HG02678 (cell line): ENCODE measurements at regions not wholly inside any gene's neighbourhood (a gene's known extent, or its start where the extent isn't known, plus 50 kb on each side); places are given as distances from the start of the nearest gene placed in this dataset.
A peak's percentile ranks its signal among the peaks of the same experiment; 100 is the strongest.
"Not testable (repeated sequence)": the region's sequence is repeated elsewhere in the genome, so short reads cannot be mapped to it uniquely, and the experiment has no call there.

ENCODE experiments used
- ATAC-seq: cut with Tn5 transposase; IDR thresholded peaks from one replicate; pipeline ENCODE4 v1.9.1; 2021; ENCODE audit warnings: mild to moderate bottlenecking, moderate library complexity; ENCODE audit not compliant: unreplicated experiment

DNA sequence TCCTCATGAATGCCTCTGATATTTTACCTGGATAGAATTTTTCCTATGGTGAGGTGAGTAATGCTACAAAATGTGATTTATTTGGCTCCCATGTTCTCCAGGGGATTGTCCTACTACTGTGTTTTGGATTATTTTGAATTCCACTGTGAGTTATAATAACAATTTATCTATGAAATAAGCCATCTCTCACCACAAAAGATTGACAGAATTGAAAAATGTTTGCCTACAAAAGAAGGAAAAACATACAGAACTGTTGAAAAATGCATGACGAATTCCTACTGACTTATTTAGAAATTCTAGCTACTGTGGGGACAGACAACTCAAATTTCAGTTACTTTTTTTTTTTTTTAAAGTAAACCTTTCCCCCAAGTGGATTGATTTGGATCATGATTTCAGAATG lies 463.7 kb upstream of the GRIN3A start:
- ATAC-seq, result no peak

DNA sequence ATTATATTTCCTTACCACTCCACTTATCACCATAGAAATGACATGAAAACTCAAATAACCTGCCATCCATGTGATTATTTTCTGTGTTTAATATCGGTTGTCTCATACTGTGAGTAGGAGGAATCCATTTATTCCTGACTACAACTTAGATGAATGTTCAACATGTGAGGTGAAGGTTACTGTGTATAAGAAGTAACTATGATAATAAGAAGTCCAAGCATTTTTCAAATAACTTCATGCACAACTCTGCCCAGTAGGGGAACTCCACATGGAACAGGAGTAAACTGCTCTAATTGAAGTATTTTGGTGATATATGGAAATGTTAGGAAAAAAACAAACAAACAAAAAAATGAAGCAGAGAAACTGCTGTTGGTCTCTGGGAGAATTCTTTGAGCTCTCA lies 447.5 kb upstream of the GRIN3A start:
- ATAC-seq, result no peak

- ATAC-seq, result no peak
Measured at GRCh38 chr9:102185371-102185770, 446.9 kb upstream of the GRIN3A start.

- ATAC-seq, result no peak
Measured at GRCh38 chr9:102178811-102179210, 440.4 kb upstream of the GRIN3A start.

- ATAC-seq, result not testable (repeated sequence)
Measured at GRCh38 chr9:102174202-102174601, 435.8 kb upstream of the GRIN3A start.

DNA sequence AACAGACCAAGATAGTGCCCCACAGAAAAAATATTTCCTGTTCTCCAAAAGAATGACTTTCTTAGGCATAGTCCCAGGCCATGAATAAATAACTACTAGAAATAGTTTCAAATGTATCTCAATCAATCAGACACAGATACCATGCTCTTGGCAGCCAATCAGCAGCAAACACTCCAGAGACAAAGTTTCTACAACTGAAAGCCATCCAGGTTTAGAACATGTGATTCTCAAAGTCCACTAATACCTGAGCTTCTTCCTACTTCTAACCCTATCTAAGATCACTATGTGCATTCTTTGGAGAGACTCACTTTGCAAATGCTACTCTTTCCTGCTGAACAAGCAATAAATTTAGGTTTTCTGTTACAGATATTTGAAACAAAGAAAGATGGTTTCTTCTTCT lies 425.8 kb upstream of the GRIN3A start:
- ATAC-seq, result no peak

DNA sequence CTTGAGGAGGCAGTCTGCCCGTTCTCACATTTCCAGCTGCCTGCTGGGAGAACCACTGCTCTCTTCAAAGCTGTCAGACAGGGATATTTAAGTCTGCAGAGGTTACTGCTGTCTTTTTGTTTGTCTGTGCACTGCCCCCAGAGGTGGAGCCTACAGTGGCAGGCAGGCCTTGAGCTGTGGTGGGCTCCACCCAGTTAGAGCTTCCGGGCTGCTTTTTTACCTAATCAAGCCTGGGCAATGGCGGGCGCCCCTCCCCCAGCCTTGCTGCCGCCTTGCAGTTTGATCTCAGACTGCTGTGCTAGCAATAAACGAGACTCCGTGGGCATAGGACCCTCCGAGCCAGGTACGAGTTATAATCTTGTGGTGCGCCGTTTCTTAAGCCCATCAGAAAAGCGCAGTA lies 414.6 kb upstream of the GRIN3A start:
- not testable (repeated sequence) for ATAC-seq

DNA sequence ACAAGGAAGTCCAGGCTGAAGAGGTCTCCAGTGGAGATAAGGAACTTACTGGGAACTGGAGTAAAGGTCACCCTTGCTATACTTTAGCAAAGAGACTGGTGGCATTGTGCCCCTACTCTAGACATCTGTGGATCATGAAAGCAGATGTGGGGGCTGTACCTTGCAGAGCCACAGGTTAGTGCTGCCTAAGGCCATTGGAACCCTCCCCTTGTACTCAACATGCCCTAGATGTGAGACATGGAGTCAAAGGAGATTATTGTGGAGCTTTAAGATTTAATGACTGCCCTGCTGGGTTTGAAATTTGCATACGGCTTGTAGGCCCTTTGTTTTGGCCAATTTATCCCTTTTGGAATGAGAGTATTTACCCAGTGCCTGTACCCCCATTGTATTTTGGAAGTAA lies 397.3 kb upstream of the GRIN3A start:
- no peak for ATAC-seq

- ATAC-seq, result no peak
Measured at GRCh38 chr9:102124465-102124864, 386.0 kb upstream of the GRIN3A start.

GRCh38 chr9:102114557-102114956 lies 376.1 kb upstream of the GRIN3A start:
- no peak for ATAC-seq

DNA sequence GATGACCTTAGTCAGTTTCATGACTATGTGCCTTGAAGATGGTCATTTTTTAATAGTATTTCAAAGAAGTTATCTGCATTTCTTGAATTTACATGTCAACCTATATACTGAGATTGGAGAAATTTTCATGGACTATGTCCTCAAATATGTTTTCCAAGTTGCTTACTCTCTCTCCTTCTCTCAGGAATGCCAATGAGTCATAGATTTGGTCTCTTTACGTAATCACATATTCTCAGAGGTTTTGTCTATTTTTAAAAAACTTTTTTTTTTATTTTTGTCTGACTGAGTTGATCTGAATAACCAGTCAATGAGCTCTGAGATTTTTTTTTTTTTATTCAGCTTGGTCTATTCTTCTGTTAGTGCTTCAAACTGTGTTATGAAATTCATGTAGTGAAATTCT lies 374.7 kb upstream of the GRIN3A start:
- ATAC-seq, result no peak

GRCh38 chr9:102106439-102106838 lies 368.0 kb upstream of the GRIN3A start:
- no peak for ATAC-seq

- no peak for ATAC-seq
Measured at GRCh38 chr9:102101723-102102122, 363.3 kb upstream of the GRIN3A start.

DNA sequence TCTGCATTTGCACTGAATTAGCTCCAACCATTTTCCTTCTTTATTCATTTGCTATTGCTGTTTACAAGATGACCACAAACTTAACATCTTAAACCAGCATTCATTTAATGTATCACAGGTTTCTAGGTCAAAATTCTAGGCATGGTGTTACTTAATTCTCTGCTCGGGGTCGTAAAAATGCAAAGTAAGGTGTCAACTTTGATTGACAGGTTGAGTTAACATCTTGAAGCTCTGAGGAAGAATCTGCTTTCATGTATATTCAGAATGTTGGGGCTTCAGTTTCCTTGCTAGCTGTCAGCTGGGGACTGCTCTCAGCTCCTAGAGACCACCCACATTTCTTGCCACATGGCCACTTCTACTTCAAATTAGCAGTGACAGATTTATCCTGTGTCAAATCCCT lies 348.7 kb upstream of the GRIN3A start:
- ATAC-seq, result no peak

DNA sequence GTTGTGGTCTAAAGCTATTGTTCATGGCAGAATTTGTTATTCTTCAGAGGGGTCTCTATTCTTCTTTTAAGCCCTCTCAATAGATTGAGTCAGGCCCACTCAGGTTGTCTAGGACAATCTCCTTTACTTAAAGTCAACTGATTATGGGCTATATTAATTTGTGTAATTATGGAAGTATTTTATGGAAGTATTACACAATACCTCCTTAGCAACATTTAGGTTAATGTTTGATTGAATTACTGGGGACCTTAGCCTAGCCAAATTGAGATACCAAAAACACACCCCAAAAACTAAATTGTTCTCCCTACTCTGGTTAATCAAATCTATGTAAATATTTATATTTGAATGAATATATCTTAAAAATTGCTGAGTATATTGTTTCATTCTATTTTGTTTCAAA lies 347.1 kb upstream of the GRIN3A start:
- ATAC-seq, result no peak

GRCh38 chr9:102072059-102072764 lies 333.8 kb upstream of the GRIN3A start:
- no peak for ATAC-seq

- no peak for ATAC-seq
Measured at GRCh38 chr9:102069969-102070368, 331.5 kb upstream of the GRIN3A start.

DNA sequence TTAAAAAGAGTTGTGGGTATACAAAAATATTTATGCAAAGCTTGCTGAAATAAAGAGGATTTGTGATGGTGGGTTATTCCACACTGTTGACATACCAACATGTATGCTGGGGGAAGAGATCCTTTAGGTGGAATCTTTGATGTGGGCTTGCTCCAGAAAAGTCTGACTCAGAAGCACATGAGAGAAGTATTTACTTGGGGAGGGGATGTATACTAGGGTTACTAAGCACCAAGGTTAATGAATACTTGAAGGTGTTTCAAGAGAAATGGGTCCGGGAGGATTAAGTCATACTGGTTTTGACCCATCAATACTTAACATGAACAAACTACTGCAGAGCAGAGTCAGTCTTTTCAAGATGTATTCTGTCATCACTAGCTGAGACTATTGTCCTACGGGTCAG lies 316.4 kb upstream of the GRIN3A start:
- no peak for ATAC-seq

GRCh38 chr9:102049586-102050246 lies 311.3 kb upstream of the GRIN3A start:
- ATAC-seq, result no peak

- no peak for ATAC-seq
Measured at GRCh38 chr9:102047549-102047948, 309.1 kb upstream of the GRIN3A start.

GRCh38 chr9:102044133-102044532 lies 305.7 kb upstream of the GRIN3A start:
- ATAC-seq, result no peak

DNA sequence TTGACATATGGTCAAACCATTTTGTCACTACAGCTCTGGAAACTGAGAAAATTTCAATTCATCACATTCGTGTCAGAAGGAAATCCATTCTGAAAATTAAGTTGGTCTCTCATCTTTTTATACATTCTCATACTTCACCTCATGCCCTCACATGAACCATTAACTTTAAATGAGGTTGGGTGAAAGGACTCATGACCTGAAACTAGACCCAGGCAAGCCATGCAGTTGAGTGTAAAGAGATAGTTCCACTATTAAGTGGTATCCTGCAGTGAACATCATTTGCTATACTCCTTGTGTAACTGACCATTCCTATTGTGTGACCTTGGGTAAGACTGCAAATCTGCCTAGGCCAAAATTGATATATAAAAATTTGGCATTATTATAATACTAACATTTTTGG lies 299.6 kb upstream of the GRIN3A start:
- no peak for ATAC-seq

- peak; percentile 71 for ATAC-seq
Measured at GRCh38 chr9:102035929-102036328, 297.5 kb upstream of the GRIN3A start.
